Activated naive CD4-positive, alpha-beta T cell treated with anti-CD3 and anti-CD28 coated beads, Interleukin-2, amount 50 U/mL, for 72 hours (primary cell): ENCODE measurements at regions not wholly inside any gene's neighbourhood (a gene's known extent, or its start where the extent isn't known, plus 50 kb on each side); places are given as distances from the start of the nearest gene placed in this dataset.

Experiments
- ATAC-seq, 2 donors: fragments of 150-1000 bp; cut with Tn5 transposase; 2 replicates each; pipeline ENCODE4 v1.10.0; 2021; ENCODE audit warnings: mild to moderate bottlenecking in 2 of 2, moderate library complexity in 2 of 2
- DNase-seq, 2 donors: peaks; one replicate each; pipeline ENCODE4 v3.0.0; 2021 to 2022; ENCODE audit warnings: low spot score in 2 of 2
- H3K27ac Mint-ChIP-seq, 2 donors: one replicate each; pipeline ENCODE4 v1.8.0; 2022; ENCODE audit warnings: mild to moderate bottlenecking in 2 of 2, mixed read lengths in 2 of 2
- H3K36me3 Mint-ChIP-seq, 2 donors: one replicate each; pipeline ENCODE4 v1.8.0; 2022; ENCODE audit warnings: mixed read lengths in 2 of 2
- H3K9me3 Mint-ChIP-seq, 2 donors: one replicate each; pipeline ENCODE4 v1.8.0; 2022; ENCODE audit warnings: mixed read lengths in 2 of 2

- Mint-ChIP-seq H3K9me3 (peaks cover 8 to 17% of the 10 kb centered on the region in 2 donors), H3K27ac (no peak overlapping the region), H3K36me3 (no peaks in the 10 kb centered on the region)
- DNase-seq = no peak
- no peak for ATAC-seq
Measured at GRCh38 chr6:22471746-22472145, 97.6 kb upstream of the HDGFL1 start.

DNA sequence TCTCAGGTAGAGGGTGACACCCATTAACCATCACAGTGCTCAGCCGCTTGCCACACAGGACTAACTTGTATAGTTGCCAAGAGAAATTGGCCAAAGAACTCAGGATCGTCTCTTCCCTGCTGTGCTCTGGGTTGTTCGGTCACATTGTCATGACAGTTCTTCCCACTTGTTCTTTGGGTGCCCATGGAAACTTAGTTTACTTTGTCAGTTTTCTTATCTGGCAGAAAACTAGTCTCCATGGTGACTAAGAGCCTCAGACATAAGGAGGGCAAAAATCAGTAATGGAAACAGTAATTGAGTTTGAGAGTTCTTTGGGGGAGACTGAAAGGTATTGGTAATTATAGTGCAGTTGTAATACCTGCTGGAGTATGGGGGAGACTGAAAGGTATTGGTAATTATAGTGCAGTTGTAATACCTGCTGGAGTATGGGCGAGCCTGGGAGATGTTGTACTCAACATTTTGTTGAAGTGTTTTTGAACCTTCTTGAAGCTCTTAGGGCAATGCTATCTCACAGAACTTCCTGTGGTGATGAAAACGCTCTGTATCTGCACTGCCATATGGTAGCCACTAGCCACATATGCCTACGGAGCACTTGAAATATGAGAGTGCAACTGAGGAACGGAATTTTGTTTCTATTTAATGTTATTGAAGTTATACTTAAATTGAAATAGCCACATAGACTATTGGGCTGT is 95.2 kb upstream of the HDGFL1 start:
- DNase-seq (no peak), ATAC-seq (no peak)
- Mint-ChIP-seq H3K27ac (no peak overlapping the region), H3K36me3 (no peaks in the 10 kb centered on the region), H3K9me3 (peaks cover 8 to 17% of the 10 kb centered on the region in 2 donors)

DNA sequence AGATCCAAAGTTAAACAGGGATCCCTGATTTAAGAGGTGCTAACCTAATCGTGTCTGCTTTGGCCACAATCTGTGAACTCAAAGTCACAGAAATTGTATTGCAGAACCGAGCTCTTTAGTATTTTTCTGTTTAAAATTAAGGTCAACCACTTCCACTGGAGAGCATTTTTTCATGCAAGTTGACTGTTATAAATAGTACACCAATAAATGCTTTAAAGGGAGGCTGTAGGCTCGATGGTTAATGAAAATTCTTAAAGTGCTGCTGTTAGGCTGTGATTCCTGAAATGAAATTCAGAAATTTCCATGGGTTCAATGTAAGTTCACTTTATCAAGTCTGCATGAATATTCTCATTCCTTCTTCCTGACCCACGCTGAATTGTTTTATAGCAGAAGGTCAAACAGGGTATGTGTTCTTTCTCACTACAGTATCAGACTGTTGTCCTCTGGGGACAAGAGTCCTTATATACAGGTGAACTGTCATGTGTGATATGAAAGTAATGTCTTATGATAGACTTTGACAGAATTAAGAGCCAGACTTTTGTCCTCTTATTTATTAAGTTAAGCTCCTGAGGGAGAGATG is 92.5 kb upstream of the HDGFL1 start:
- Mint-ChIP-seq H3K9me3 (peaks cover 6 to 13% of the 10 kb centered on the region in 2 donors), H3K36me3 (no peaks in the 10 kb centered on the region), H3K27ac (no peak overlapping the region)
- DNase-seq = no peak
- ATAC-seq = no peak

DNA sequence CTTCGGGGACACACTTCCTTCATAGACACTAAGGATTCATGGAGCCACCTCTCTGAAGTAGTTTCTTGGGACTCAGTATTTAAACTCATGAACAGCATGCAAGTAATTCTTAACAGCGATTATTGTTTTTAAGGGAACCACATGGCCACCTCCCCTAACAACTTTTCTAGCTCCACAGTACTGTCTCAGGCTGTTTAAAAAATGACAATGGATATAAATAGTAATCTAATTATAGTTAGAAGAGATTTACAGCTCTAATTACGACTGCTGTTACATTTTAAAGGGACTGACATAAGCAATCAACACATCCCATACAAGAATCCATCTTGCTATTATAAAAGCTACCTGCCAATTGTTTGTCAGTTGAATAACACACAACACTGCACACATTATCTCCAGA is 72.1 kb upstream of the HDGFL1 start:
- Mint-ChIP-seq H3K36me3 (no peaks in the 10 kb centered on the region), H3K9me3 (peaks cover 0 to 3% of the 10 kb centered on the region in 2 donors), H3K27ac (no peak overlapping the region)
- ATAC-seq = no peak
- no peak for DNase-seq

GRCh38 chr6:22499815-22500214 is 69.6 kb upstream of the HDGFL1 start:
- no peaks in the 10 kb centered on the region for H3K36me3 Mint-ChIP-seq
- H3K27ac Mint-ChIP-seq = no peak overlapping the region
- no peak for DNase-seq
- peaks cover 0 to 3% of the 10 kb centered on the region in 2 donors for H3K9me3 Mint-ChIP-seq
- no peak for ATAC-seq

DNA sequence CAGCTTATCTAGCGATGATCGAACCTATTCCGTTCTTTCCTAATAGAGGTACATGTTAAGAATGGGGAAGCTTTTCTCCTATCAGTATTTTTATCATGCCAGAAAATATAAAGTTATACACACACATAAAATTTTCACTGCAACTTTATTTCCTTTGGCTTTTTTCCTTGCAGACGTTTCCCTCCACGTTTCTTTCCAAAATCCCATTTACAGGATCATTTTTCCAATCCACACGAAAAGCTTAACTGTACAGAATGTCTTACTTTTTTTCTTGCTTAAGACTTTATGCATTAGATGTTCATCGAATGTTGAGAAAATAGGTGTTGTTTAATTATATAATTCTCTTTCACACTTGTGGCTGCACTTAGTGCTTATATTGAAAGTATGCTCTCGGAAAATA is 62.9 kb upstream of the HDGFL1 start:
- H3K27ac Mint-ChIP-seq = no peak overlapping the region
- no peaks in the 10 kb centered on the region for H3K36me3 Mint-ChIP-seq
- no peak for DNase-seq
- H3K9me3 Mint-ChIP-seq = peaks cover 0 to 8% of the 10 kb centered on the region in 2 donors
- no peak for ATAC-seq

GRCh38 chr6:22512686-22513427 is 56.5 kb upstream of the HDGFL1 start:
- peaks cover 8 to 10% of the 10 kb centered on the region in 2 donors for H3K9me3 Mint-ChIP-seq
- ATAC-seq (no peak), DNase-seq (no peak)
- no peak overlapping the region for H3K27ac Mint-ChIP-seq
- H3K36me3 Mint-ChIP-seq = no peaks in the 10 kb centered on the region

DNA sequence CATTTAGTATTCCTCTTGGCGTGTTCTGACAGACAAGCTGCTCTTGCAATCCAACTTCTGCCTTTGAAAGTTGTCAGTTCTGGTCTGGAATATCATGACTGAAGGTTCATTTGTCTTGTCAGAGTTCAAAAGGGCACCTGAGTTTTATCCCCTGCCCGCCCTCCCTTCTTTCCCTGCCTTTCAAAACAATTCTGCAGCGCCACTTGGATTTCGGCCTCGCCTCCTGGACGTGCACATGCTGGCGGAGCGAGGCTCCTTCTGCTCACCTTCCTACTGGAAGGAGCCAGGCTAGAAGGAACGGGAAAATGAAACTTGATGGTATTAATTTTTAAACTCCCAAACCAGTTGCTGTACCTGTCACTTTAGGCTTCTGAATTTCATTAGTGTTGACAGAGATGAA is 55.7 kb upstream of the HDGFL1 start:
- ATAC-seq (no peak), DNase-seq (no peak)
- Mint-ChIP-seq H3K36me3 (no peaks in the 10 kb centered on the region), H3K9me3 (peaks cover 8 to 10% of the 10 kb centered on the region in 2 donors), H3K27ac (no peak overlapping the region)

GRCh38 chr6:22519237-22519636 is 50.1 kb upstream of the HDGFL1 start:
- Mint-ChIP-seq H3K9me3 (peaks cover 4 to 7% of the 10 kb centered on the region in 2 donors), H3K36me3 (no peaks in the 10 kb centered on the region), H3K27ac (no peak overlapping the region)
- ATAC-seq = no peak
- no peak for DNase-seq
